GM10266 (cell line): ENCODE measurements at regions not wholly inside any gene's neighbourhood (a gene's known extent, or its start where the extent isn't known, plus 50 kb on each side); places are given as distances from the start of the nearest gene placed in this dataset.
"Not testable (repeated sequence)": the region's sequence is repeated elsewhere in the genome, so short reads cannot be mapped to it uniquely, and the experiment has no call there.

Experiments used
- DNase-seq: peaks from one replicate; pipeline ENCODE4 v3.0.0; 2012; ENCODE audit errors: extremely low spot score
- CTCF ChIP-seq: IDR thresholded peaks from 2 replicates; pipeline ENCODE4 v1.5.1; 2012; ENCODE audit warnings: mild to moderate bottlenecking, low read depth; ENCODE audit not compliant: control insufficient read depth, insufficient read depth; ENCODE audit errors: missing control alignments

GRCh38 chr16:8087146-8087545 is 503.2 kb downstream of the TMEM114 start:
- TF ChIP-seq CTCF = no peak
- DNase-seq = no peak

GRCh38 chr16:8084882-8085281 is 505.4 kb downstream of the TMEM114 start:
- no peak for DNase-seq
- TF ChIP-seq CTCF = no peak

GRCh38 chr16:8084302-8084701 is 506.0 kb downstream of the TMEM114 start:
- no peak for TF ChIP-seq CTCF
- DNase-seq = no peak

GRCh38 chr16:8083560-8083959 is 506.8 kb downstream of the TMEM114 start:
- no peak for TF ChIP-seq CTCF
- DNase-seq = no peak

- no peak for TF ChIP-seq CTCF
These were observed 509.5 kb downstream of the TMEM114 start for GRCh38 chr16:8080817-8081216.

GRCh38 chr16:8075271-8075670 is 515.0 kb downstream of the TMEM114 start:
- DNase-seq = no peak

More at GRCh38 chr16:8080817-8081216, 509.5 kb downstream of the TMEM114 start:
- no peak for DNase-seq

GRCh38 chr16:8070506-8070905 is 519.8 kb downstream of the TMEM114 start:
- no peak for TF ChIP-seq CTCF
- DNase-seq = no peak

More at GRCh38 chr16:8075271-8075670, 515.0 kb downstream of the TMEM114 start:
- TF ChIP-seq CTCF = no peak

GRCh38 chr16:8068225-8068624 is 522.1 kb downstream of the TMEM114 start:
- DNase-seq = not testable (repeated sequence)
